HL-60 (cell line): ENCODE measurements at regions not wholly inside any gene's neighbourhood (a gene's known extent, or its start where the extent isn't known, plus 50 kb on each side); places are given as distances from the start of the nearest gene placed in this dataset.

Experiments
- DNase-seq, 2 experiments: peaks; one replicate each; pipeline ENCODE4 v3.0.0-alpha.2; 2010 to 2020; ENCODE audit warnings: low read depth in 1 of 2, low spot score in 1 of 2
- H3K27ac ChIP-seq: fragments of 250-450 bp; sonication (Bioruptor Pico); replicated peaks from 2 replicates; pipeline ENCODE4 v1.5.1; 2020; ENCODE audit warnings: mild to moderate bottlenecking, moderate library complexity
- H3K27me3 ChIP-seq: fragments of 250-450 bp; sonication (Bioruptor Pico); 2 replicates; pipeline ENCODE4 v1.5.1; 2021; ENCODE audit warnings: mild to moderate bottlenecking, moderate library complexity; ENCODE audit not compliant: insufficient read depth, poor library complexity, severe bottlenecking
- H3K4me3 ChIP-seq: replicated peaks from 2 replicates; pipeline ENCODE4 v1.5.1; 2011; ENCODE audit warnings: mild to moderate bottlenecking, control low read depth, low read length; ENCODE audit not compliant: insufficient read depth
- GABPA ChIP-seq: IDR thresholded peaks from 2 replicates; pipeline ENCODE4 v1.6.1; 2012; ENCODE audit warnings: low read depth
- POLR2AphosphoS5 ChIP-seq: IDR thresholded peaks from 2 replicates; pipeline ENCODE4 v1.6.1; 2012; ENCODE audit warnings: low read depth
- SPI1 ChIP-seq: IDR thresholded peaks from 2 replicates; pipeline ENCODE4 v1.6.1; 2012; ENCODE audit warnings: low read depth, mild to moderate bottlenecking, borderline replicate concordance
- TF ChIP-seq, protein P1 (sequence below): IDR thresholded peaks from one replicate; pipeline ENCODE4 v1.5.1; 2011; ENCODE audit warnings: low read length, control low read depth, inconsistent platforms; ENCODE audit not compliant: insufficient read depth
- TF ChIP-seq, protein P2 (sequence below): IDR thresholded peaks from 2 replicates; pipeline ENCODE4 v1.6.1; 2012; ENCODE audit warnings: low read depth; ENCODE audit not compliant: insufficient replicate concordance

DNA sequence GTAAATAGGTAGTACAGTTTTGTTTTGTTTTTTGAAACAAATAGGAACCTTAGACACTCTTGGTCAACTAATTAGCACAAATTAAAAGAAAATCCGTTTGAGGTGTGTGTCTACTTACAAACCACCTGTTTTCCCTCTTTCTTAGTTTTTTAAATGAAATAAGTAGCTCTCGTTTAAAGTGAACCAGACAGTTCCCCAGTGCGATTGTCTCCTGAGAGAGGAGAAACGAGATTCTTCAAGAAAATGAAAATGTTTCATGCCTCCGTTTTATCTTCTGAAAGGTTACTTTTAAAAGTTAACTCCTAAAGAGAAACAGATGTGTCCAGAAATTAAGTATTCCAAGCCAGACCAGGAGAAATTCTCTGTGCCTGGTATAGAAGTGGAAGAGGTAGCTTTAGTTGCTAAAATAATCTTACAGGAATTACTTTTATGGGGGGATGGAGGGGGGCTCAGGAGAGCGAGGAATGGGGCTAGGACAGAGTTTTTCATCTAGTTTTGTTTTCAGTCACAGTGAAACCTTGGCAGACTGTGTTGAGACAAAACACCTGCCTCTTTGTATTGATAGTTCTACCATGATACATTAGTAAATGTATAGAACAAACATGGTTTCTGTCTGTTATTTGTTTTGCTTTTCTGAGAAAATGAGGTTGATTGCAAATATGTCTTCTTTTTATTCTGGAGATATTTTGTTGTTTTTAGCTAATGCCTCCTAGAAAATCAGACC is 155.1 kb upstream of the CNTN4 start:
- Histone ChIP-seq H3K27me3 (no peaks in the 10 kb centered on the region), H3K27ac (no peak overlapping the region), H3K4me3 (no peak overlapping the region)
- no peak for DNase-seq
- TF ChIP-seq POLR2AphosphoS5 = no peak
- TF ChIP-seq, protein P1, sequence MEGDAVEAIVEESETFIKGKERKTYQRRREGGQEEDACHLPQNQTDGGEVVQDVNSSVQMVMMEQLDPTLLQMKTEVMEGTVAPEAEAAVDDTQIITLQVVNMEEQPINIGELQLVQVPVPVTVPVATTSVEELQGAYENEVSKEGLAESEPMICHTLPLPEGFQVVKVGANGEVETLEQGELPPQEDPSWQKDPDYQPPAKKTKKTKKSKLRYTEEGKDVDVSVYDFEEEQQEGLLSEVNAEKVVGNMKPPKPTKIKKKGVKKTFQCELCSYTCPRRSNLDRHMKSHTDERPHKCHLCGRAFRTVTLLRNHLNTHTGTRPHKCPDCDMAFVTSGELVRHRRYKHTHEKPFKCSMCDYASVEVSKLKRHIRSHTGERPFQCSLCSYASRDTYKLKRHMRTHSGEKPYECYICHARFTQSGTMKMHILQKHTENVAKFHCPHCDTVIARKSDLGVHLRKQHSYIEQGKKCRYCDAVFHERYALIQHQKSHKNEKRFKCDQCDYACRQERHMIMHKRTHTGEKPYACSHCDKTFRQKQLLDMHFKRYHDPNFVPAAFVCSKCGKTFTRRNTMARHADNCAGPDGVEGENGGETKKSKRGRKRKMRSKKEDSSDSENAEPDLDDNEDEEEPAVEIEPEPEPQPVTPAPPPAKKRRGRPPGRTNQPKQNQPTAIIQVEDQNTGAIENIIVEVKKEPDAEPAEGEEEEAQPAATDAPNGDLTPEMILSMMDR = no peak
- TF ChIP-seq SPI1 = no peak
- TF ChIP-seq GABPA = no peak
- TF ChIP-seq, protein P2, sequence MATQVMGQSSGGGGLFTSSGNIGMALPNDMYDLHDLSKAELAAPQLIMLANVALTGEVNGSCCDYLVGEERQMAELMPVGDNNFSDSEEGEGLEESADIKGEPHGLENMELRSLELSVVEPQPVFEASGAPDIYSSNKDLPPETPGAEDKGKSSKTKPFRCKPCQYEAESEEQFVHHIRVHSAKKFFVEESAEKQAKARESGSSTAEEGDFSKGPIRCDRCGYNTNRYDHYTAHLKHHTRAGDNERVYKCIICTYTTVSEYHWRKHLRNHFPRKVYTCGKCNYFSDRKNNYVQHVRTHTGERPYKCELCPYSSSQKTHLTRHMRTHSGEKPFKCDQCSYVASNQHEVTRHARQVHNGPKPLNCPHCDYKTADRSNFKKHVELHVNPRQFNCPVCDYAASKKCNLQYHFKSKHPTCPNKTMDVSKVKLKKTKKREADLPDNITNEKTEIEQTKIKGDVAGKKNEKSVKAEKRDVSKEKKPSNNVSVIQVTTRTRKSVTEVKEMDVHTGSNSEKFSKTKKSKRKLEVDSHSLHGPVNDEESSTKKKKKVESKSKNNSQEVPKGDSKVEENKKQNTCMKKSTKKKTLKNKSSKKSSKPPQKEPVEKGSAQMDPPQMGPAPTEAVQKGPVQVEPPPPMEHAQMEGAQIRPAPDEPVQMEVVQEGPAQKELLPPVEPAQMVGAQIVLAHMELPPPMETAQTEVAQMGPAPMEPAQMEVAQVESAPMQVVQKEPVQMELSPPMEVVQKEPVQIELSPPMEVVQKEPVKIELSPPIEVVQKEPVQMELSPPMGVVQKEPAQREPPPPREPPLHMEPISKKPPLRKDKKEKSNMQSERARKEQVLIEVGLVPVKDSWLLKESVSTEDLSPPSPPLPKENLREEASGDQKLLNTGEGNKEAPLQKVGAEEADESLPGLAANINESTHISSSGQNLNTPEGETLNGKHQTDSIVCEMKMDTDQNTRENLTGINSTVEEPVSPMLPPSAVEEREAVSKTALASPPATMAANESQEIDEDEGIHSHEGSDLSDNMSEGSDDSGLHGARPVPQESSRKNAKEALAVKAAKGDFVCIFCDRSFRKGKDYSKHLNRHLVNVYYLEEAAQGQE = no peak

DNA sequence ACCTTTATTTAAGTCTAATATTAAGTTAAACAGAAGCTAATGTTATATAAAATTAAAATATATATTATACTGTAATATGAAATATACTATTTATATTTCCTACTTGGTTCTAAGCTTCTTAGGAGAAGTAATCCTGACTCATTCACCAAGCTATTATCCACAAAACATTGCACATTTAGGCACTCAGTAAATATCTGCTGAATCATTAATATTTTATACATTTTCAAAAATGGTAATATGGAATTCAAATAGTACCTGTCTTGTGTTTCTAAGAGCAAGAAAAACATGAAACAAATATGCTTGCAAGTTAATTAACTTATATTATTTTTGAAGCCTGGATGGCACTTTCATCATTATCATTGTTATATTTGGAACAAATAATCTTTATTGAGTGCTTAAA is 153.0 kb upstream of the CNTN4 start:
- H3K27ac ChIP-seq = no peak overlapping the region

DNA sequence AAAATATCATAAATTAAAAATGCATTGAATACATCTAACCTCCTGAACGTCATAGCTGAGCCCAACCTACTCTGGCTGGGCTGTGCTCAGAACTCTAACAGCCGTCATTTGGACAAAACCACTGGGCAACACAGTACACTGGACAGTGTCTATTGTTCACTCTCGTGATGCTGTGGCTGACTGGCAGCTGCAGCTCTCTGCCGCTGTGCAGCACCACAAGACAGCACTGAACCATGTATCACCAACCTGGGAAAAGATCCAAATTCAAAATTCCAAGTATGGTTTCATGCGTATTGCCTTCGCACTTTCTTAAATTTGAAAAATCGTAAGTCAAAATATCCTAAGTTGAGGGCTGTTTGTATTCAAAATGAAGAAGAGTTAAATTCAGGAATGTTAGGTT is 145.1 kb upstream of the CNTN4 start:
- DNase-seq = no peak
- TF ChIP-seq, protein P1 = no peak
- TF ChIP-seq SPI1 = no peak
- TF ChIP-seq GABPA = no peak
- TF ChIP-seq POLR2AphosphoS5 = no peak
- TF ChIP-seq, protein P2 = no peak

More for the DNA sequence above, 153.0 kb upstream of the CNTN4 start:
- Histone ChIP-seq H3K4me3 (no peak overlapping the region), H3K27me3 (no peaks in the 10 kb centered on the region)
- no peak for DNase-seq
- no peak for TF ChIP-seq SPI1
- TF ChIP-seq GABPA = no peak
- no peak for TF ChIP-seq POLR2AphosphoS5
- TF ChIP-seq, protein P1 = no peak
- TF ChIP-seq, protein P2 = no peak

More for the DNA sequence above, 145.1 kb upstream of the CNTN4 start:
- no peak overlapping the region for H3K4me3 ChIP-seq
- H3K27ac ChIP-seq = no peak overlapping the region
- H3K27me3 ChIP-seq = no peaks in the 10 kb centered on the region
